ENCODE measurements at regions not wholly inside any gene's neighbourhood (a gene's known extent, or its start where the extent isn't known, plus 50 kb on each side); places are given as distances from the start of the nearest gene placed in this dataset.
"Not testable (repeated sequence)": the region's sequence is repeated elsewhere in the genome, so short reads cannot be mapped to it uniquely, and the experiment has no call there.

DNA sequence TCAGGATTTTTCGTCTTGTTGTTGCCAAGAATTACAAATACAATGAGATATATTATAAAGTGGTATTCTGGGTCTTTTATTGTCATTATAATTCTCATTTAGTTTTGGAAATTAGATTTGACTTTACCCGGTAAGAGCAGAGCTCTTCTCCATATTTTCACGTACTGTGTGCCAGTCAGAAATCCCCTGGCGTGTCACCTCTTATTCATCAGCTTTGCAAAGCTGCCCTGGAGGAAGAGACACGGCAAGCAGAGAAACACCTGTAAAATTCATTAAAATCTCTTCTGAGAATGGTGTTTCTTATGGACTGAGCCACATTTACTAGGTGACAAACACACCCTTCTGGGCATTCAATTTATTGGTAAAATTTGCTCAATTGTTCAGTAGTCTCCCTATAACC is 440.4 kb downstream of the HINT1 start:
- DNase-seq: no peak

DNA sequence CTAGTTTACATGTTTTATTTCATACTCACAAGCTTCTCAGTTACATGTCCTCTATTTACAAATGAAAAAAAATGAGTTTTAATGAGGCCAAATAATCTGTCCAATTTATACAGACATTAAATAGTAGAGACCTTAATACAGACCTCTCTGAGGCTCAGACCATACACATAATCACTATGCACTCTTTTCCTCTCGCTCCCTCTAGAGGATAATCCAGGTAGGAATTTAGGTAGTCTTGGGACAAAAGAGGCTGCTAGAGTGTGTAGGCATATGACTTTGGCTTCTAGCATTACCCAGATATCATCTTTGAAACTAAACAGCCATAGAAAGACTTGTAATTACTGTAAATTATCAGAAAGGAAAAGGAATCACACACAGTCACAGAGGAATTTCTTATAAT is 444.7 kb downstream of the HINT1 start:
- DNase-seq: peak; percentile 30

DNA sequence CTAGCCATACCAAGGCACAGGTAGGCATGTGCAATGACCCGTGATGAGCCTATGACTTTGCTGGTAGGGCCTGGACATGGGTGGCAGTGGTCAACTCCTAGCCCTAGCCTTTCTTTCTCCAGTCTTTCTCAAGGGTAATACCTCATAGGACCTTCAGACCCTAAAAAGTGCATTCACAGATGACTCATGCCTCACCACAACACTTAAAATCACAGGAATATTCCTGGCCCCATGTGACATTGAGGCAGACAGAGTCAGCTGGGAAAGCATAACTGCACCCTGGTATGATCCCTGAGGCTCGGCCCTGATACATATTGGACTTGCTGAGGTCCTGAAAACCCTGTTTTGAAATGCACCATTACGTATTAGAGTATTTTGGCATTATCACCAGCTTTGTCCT is 449.5 kb downstream of the HINT1 start:
- no peak for DNase-seq

DNA sequence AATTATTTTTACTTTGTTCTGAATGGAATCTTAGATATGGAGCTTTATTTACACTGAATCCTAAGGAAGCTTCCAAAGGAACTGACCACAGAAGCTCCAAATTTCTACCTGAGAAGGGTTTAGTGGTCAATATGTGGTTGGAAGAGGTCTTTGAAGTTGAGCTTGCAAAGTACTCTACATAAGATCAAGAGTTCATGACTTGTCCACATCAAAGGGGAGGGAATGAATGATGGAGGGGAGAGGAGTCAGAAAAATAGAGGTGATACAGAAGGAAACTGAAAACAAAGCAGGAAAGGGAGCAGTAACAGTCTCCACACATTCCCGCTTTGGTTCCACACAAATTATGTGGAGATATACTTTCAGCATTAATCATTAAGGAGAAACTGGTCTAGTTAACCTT is 450.9 kb downstream of the HINT1 start:
- DNase-seq: no peak

DNA sequence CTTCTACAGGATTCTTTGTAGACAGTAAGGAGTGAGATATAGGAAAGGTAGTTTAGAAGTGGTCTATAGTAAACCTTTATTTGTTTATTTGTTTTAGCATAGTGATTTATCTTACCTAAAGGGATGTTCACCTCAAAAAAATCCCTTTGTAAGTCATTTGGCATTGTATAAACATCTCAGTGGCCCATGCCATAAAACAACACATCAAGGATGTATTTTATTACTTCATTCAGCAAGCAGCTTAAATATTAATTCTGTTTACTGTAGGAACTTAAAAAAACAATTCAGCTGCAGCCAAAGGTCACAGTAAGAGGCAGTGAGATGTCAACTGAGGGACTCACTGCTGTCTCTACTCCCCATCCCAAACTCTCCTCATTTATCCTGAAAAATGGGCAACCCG is 452.7 kb downstream of the HINT1 start:
- no peak for DNase-seq

DNA sequence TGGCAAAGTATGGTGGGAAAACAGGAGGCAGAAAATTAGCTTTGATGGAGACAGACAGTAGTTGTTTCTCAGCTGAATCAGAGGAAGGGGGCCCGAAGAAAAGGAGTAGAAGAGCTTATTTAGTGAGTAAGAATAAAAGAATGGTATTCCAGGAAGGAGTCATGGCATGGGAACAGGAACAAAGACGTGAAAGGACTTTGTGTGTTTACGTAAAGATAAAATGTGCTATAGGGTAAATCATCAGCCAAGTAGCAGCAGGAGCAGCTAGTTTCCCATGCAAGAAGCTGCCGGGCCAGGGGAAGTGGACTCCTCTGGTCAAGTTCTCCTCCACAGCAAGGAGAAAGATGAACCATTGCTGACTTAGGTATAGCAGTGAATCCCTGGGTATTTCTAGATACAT is 454.5 kb downstream of the HINT1 start:
- DNase-seq: no peak

DNA sequence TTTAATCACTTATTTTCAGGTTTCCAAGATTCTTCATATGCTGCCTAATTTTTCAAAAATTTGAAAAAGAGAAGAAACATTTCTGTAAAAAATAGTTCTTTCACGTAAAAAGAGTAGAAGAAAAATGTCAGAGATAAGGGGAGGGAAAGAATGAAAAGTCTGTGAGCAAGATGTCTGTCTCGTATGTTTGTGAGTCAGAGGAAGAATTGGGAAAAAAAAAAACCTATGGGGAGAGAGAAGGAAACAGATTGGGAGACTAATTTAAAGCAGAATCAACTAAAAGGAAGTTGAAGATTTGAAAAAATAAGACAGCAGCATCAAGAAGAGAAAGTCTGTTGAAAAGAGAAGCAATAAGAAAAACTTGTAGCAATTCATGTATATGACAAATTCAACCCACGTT is 456.3 kb downstream of the HINT1 start:
- no peak for DNase-seq

DNA sequence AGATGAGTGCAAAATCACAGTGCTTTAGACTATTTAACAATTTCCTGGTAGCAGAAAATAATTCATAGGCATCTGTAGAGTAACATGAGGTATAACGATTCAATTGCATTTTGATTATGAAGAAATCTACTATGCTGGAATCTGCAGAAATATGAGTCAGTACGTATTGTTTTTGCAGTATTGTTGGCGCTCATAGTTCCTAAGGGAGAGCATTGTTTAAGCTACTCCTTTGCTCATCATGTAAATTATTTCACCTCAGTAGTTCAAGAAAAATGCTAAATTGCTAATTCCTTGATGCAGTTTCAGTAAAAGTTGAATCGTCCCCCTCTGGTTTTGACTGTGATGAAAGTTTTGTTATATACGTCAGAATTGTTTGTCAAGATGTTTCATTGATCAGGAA is 458.4 kb downstream of the HINT1 start:
- no peak for DNase-seq

DNA sequence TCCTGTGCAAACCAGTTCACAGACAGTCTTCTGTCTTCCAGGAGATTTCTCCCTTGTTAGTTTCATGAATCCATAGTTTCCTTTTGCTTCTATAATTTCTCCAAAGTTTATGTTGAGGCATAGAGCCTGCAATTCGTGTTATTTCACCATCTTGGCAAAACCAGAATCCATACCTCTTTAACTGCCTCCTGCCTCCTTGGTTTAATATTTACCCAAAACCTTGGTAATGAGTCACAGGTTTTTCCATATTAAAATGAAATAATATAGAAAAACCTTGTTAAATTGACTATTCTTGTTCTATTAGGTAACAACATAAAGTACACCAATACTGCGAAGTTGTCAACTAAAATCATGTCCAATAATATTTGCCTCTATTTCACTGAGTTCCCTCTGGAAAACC is 459.7 kb downstream of the HINT1 start:
- DNase-seq: no peak

DNA sequence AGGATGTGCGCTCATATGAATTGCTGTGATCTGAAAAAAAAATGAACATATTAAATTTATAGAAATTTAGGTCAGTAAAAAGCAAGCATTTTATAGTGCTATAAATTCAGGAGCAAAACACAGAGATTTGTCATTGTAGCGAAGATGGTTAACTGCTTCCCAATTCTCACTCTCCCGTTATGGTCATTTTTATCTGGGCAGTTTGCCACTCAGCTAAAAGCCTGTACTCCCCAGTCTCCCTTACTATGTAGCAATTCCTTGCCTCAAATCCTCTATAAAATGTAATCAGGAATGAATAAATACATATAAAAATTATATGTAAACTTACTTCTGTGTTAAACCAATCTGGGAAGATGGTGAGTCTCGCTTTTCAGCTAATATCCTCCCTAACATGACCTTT is 471.5 kb downstream of the HINT1 start:
- no peak for DNase-seq

DNA sequence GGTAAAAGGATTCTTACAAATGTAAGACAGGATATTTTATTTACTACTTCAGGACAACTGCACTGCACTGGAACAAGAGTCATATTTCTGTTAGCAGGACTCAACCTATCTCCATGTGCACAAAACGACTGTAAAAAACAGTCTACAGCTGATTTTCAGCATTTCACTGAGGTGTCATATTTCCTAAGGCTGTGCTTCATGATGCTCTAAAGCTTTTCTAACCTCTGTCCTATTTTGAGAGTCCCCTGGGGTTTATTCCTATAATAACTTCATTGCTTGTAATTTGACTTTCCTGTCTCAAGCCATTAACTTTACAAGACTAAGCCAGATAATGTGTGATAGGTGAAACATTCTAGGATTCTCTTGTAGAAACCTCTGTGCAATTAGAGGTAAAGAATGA is 472.3 kb downstream of the HINT1 start:
- DNase-seq: peak; percentile 35

DNA sequence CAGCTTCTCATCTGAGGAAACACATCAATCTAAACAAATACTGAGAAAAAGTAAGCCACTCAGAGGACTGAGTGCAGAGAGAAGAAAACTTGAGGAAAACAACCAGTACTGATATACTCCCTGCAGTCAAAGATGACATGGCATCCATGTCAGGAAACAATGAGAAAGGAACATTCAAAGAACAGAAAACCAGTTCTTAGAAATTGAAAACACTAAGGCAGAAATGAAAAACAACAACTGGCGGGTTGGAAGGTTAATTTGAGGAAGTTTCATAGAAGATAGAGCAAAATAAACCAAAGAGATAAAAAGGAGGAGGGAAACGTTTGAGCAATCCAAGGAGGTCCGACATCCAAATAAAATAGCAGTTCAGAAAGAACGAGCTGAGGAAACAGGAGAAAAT is 475.2 kb downstream of the HINT1 start:
- DNase-seq: no peak

DNA sequence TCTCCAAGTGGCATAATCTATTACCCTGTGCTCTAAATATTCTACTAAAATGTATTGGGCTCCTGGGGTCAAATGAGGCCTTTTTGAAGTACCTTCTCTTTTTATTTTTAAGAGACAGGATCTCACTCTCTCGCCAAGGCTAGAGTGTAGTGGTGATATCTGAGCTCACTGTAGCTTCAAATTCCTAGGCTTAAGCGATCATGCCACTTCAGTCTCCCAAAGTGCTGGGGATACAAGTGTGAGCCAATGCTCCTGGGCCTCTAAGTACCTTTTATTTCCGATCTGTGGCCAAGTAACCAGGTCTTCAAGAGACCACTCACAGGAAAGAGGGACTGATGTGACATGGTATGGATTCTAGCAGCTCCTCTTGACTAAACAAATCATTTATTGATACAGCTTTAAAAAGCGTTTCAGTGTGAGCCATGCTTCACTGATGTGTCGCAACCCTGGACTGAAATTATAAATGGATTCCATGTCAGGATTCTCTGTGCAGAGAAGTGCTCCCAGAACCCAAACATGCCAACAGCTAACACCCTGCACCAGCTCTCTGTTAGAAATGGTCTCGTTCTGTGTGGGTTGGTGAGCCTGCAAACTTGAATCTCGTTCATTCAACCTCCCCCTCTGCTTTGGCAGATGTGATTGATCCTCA is 477.8 kb downstream of the HINT1 start:
- no peak for DNase-seq

DNA sequence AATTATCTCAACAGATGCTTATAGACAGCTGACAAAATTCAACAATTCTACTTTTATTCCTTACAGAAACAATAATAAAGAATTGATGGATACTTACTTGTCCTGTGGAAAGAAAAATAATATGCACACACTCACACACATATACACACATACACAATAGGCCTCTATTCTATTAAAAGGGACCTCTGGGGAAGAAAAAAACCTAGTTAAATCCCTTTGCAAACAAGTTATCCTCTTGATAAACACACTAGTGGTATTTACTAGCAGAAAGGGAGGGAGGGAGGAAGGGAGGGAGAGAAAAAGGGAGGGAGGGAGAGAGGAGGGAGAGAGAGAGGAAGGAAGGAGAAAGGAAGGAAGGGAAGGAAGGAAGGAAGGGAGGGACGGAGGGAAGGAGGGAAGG is 486.4 kb downstream of the HINT1 start:
- DNase-seq: no peak

DNA sequence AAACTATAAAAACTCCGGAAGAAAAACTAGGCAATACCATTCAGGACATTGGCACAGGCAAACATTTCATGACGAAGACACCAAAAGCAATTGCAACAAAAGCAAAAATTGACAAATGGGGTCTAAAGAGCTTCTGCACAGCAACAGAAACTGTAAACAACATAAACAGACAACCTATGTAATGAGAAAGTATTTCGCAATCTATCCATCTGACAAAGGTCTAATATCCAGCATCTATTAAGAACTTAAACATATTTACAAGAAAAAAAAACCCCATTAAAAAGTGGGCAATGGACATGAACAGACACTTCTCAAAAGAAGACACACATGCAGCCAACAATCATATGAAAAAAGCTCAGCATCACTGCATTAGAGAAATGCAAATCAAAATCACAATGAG is 498.6 kb downstream of the HINT1 start:
- no peak for DNase-seq

DNA sequence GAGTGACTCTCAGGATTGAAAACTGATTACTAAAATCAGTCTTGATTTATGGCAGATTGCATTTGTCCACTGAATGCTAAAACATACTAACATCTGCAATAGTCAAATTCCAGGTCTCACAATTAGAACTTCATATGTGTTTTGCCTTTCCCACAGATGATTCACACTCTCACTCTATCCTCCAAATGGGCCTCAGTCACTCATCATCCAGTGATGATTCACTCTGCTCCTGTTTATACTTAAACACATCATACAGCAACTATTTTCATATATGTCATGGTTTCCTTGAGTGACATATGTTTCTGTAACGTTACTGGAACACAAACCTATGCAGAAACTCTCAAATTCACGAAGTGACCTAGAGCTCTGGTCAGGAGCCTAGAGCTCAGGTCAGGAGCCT is 512.9 kb downstream of the HINT1 start:
- DNase-seq: no peak

DNA sequence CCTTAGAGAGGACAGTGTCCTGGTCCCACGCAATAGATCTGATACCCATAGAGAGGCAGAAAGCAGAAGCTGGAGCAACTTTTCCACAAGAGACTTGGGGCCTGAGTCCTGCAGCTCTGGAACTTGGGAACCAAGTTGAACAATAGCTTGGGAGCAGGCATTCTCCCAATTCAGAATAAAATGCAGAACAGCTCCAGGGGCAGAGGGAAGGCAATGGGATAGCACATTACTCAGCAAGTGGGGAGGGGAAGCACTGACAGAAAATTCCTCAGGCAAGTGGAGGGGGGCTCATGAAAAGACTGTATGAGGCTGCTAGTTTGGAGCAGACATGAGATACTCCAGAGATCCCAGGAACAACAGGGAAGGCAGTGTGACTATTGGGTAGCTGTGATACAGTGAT is 513.6 kb downstream of the HINT1 start:
- DNase-seq: no peak

DNA sequence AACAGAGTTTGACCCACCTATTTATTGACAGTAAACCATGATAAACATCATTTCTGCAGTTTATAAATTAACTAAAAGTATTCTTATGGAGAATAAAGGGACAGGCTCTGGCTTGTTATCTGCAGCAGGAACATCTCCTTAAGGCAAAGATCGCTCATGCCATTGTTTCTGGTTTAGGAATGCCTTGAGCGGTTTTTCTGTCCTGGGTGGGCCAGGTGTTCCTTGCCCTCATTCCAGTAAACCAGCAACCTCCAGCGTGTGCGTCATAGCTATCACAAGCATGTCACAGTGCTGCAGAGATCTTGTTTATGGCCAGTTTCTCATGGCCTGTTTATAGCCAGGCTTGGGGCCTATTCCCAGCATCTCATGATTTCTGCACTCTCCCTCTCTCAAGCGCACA is 521.7 kb downstream of the HINT1 start:
- DNase-seq: no peak

DNA sequence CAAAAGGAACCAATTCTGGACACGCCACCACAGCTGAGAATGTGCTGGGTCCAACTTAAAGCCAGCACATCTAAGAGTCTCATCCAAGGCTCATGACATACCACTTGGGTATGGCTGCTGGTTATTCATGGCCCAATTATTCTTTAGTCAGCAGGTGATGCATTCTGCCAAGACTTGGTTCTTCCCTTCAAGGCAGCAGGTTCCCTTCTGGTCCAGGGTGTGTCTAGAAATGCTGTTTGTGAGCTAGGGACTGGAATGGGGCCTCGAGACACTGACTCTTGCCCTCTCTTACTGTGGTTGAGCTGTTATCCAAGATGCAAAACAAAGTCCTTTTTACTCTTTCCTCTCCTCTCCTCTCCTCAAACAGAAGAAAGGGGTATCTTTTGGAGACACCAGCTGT is 522.6 kb downstream of the HINT1 start:
- no peak for DNase-seq

DNA sequence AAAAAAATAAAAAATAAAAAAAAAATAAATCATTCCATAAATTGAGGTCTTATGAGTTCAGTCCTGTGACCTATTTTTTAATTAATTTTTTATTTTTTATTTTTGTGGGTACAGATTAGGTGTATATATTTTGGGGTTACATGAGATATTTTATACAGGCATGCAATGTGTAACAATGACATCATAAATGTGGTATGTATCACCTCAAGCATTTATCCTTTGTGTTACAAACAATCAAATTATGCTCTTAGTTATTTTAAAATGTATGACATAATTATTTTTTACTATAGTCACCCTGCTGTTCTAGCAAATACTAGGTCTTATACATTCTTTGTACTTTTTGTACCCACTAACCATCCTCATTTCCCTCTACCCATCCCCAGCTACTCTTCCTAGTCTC is 537.9 kb downstream of the HINT1 start:
- DNase-seq: no peak

DNA sequence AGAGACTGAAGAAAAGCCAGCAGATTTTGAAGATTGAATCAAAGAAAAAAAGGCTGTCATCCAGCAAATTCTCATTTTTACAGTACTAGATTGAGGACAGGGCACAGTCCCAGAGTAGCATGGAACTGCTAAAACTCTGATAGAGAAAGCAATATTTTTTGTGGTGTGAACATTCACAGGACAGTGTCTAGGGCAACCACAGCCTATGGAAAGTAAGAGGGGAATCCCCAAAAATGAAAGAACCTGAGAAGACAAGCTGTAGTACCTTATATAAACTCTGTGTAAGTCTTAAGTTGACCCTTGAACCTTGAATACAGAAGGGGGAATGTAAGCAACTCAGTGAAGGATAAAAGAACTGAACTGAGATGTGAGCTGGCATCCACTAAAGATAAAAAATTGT is 540.3 kb downstream of the HINT1 start:
- DNase-seq: no peak

DNA sequence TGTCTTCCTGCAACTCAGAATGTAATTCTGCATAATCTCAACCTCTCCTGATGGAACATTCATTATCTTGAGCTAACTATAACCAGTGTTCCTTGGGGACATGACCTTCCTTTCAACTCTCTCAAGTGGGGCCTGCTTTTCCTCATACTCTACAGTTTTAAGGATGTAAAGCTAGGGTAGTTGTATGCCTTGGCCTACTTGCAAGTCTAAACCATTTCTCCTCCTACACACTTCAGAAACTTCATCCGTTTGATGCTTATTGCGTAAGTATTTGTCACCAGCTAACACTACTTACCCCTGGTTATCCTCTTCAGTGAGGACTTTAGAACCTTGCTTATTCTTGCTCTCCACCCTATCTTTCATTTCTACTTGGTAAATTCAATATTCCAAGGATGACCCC is 548.9 kb downstream of the HINT1 start:
- no peak for DNase-seq

DNA sequence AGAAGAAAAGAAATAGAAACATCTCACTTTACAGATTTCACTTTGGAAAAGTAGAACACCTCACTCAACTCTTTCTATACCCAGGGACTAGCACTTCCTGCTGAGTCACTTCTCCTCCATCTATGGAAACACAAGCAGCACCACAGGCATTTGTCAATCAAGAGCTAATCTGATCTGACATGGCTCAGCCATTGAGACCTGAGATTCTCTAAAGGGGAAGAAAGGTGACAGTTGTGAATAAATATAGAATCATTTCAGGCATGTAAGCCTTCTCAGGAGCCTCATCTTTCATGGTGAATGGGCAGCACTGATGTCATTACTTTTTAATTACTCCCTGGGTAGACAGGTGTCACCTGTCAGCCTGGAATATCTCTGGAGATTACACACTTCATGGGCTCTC is 559.8 kb downstream of the HINT1 start:
- no peak for DNase-seq

DNA sequence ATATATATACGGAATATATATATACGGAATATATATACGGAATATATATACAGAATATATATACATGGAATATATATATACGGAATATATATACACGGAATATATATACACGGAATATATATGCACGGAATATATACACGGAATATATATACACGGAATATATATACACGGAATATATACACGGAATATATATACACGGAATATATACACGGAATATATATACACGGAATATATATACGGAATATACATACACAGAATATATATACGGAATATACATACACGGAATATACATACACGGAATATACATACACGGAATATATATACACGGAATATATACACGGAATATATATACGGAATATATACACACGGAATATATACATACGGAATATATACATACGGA is 568.4 kb downstream of the HINT1 start:
- not testable (repeated sequence) for DNase-seq

DNA sequence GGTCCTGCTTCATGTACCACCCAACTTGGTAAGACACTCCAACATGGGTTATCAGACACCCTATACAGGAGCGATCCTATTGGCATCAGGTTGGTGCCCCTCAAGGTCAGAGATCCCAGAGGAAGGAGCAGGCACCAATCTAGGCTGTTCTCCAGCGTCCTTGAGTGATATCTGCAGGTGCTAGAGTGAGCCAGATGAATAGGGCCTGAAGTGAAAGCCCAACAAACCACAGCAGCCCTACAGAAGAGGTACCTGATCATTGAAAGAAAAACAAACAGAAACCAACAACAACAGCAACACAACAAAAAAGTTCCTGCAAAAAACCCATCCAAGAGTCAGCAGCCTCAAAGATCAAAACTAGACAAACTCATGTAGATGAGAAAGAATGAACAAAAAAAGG is 584.8 kb downstream of the HINT1 start:
- no peak for DNase-seq
